HG03175 (cell line): ENCODE measurements at regions not wholly inside any gene's neighbourhood (a gene's known extent, or its start where the extent isn't known, plus 50 kb on each side); places are given as distances from the start of the nearest gene placed in this dataset.

Experiments used
- ATAC-seq: cut with Tn5 transposase; IDR thresholded peaks from one replicate; pipeline ENCODE4 v1.9.1; 2021; ENCODE audit warnings: mild to moderate bottlenecking, moderate library complexity; ENCODE audit not compliant: unreplicated experiment

DNA sequence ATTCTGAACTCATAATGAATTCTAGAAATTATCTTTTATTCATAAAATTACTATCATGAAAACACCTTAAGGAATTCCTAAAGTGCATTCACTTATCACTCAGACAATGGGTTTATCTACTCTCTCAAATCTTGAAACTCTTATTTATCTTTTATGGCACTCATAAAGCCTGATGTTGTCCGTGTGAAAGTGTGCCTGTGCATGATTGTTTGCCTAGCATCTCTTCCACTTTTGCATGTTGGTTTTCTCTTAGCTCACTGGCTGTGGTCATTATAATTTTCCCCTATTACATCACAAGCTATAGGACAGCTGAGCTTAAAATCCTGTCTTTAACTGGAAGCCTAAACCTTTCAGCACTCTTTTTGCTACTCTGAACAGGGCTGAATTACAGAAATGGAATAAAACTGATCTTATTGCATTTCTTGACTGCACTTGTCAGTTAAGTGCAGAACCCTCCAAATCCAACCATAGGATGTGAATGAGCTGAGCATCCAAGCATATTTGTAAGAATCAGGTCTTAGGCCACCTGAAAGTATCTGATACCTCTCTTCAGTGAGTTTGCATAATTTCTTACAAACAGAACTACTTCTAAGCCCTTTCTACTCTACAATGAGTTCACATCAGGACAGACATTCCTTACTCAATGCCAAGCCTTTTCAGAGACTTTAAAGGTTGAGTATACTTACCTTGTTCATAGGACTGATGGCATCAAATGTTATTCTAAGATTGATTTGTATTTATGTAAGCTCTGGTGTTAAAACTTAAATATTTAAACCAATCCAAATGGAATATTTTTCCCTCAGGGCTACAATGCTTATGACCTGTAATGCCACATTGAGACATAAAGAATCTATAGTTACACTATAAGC, 221.2 kb upstream of the KITLG start:
- ATAC-seq, result no peak

DNA sequence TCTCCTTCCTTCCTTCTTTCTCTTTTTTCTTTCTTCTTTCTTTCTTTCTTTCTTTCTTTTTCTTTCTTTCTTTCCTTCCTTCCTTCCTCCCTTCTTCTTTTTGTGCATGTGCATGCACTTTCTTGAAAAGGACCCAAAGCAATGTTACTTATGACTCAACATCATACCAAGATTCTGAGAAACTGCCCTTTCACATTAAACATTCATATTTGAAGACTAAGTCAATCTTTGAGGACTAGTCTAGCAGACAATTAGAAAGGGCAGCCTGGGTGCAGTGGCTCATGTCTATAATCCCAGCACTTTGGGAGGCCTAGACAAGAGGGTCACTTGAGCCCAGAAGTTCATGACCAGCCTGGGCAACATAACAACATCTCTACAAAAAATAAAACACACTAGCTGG, 212.8 kb upstream of the KITLG start:
- no peak for ATAC-seq

DNA sequence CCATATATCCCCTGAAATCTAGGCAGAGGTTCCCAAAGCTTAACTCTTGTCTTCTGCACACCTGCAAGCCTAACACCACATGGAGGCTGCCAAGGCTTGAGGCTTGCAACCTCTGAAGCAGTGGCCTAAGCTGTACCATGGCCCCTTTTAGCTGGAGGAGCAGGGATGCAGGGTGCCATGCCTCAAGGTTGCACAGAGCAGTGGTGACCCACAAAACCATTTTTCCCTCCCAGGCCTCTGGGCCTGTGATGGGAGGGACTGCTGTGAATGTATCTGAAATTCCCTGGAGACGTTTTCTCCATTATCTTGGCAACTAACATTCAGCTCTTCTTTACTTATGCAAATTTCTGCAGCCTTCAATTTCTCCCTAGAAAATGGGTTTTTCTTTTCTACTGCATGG, 210.0 kb upstream of the KITLG start:
- ATAC-seq, result no peak

GRCh38 chr12:88784166-88784565, 203.9 kb upstream of the KITLG start:
- no peak for ATAC-seq

DNA sequence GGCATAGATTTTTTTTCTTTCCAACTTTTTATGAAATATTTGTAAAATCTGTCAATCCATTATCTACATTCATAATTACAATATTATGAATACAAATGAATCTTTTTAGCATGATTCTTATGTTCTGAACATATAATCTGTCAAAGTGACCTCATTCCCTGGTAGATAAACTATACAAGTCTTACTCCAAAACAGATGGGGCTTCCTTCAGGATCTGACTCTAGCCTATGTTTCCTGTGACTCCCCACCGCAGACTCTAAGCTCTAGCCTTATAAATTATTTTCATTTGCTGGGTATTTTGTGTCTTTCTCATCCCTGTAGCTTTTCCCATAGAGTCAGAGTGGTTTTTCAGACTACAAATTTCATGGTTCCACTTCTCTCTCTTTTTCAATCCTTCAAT, 202.1 kb upstream of the KITLG start:
- ATAC-seq, result no peak

GRCh38 chr12:88781909-88782308, 201.6 kb upstream of the KITLG start:
- no peak for ATAC-seq

- ATAC-seq, result no peak
Measured at GRCh38 chr12:88778064-88778463, 197.8 kb upstream of the KITLG start.

- ATAC-seq, result no peak
Measured at GRCh38 chr12:88775742-88776151, 195.5 kb upstream of the KITLG start.

GRCh38 chr12:88767699-88768098, 187.4 kb upstream of the KITLG start:
- ATAC-seq, result no peak

DNA sequence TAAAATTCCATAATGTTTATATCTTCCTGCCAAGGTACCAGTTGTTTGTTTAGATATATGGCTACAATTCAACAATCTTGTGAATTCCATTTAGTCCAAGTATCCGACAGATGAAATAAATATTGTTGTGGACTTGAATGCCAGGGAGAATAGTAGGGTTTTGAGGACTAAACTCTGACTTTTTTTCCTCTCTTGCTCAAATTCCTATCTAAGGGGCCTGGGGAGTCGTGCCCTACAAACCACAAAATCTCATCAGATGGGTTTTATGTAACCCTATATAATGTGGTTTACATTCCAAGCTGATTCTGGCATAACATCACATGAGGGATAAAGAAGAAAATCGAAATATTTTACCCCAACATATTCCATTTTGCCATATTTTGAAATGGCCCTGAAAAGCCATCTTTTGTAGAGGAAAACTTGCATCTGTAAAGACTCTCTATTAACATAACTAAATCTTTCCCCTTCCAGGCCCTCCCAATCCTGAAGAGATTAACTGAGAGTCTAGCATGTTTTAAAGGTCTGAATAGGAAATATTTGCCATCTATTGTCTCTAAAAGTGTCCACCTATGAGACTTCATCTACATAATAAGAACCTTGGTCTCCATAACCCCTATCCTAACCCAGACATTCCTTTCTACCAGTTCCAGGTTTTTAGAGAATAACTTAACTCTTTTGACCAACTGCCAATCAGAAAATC, 184.7 kb upstream of the KITLG start:
- ATAC-seq, result no peak

DNA sequence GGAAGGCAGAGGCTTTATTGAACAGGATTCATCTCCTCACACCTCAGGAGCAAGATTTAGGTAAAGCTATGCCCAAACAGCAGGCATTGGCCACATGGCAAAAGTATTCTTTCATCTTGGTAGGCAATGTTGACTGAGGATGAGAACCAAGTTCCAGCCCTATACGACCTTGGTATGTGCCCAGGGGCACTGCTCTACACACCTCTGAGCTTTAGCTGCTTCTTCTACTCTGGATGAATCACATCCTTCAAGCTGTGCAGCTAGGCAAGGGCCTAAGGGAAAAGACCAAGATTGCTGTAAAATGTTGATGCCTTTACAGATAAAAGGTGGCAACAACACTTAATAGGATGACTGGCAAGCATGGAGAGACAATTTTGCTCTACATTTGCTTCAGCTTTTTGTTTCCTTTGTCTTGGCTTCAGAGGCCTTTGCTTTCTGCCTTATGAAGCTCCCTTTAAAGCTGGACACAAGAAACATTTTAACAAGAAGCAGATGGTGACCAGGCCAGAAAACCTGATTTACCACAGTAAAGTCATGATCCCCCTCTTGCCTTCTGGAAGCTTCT, 183.3 kb upstream of the KITLG start:
- ATAC-seq, result no peak

DNA sequence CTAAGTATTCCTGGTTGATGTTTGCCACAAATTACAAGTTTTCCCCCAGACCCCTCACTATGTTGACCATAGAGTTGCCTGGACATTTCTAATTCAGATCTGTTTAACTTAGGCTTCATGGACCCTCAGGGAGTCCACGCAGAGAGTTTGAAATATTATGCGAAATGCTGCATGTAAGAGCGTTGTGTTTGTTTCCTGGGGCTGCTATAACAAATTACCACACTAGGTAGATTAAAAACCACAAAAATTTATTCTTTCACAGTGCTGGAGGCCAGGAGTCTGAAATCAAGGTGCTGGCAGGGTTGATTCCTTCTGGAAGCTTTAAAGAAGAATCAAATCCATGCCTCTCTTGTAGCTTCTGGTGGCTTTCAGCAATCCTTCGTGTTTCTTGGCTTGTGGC, 177.9 kb upstream of the KITLG start:
- ATAC-seq, result no peak

DNA sequence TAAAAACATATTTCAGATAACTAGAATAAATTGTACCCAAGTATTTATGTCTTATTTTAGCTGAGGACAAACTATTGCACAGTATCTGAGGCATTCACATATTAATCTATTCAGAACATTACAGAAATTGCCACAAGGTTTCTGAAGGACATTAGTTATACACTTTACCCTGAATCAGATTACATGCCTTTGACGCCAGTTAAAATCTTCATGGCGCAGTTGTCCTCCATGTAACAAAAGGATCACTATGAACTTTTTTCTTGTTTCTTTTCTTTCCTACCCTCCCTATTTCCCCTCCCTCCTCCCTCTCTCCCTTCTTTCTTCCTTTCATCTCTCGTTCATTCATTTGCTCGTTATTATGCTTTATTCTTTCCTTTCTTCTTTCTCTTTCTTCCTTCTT, 176.6 kb upstream of the KITLG start:
- no peak for ATAC-seq

- no peak for ATAC-seq
Measured at GRCh38 chr12:88756153-88756552, 175.9 kb upstream of the KITLG start.

- no peak for ATAC-seq
Measured at GRCh38 chr12:88753707-88754106, 173.4 kb upstream of the KITLG start.

GRCh38 chr12:88753066-88753465, 172.8 kb upstream of the KITLG start:
- ATAC-seq, result no peak

GRCh38 chr12:88752183-88752582, 171.9 kb upstream of the KITLG start:
- ATAC-seq, result no peak

DNA sequence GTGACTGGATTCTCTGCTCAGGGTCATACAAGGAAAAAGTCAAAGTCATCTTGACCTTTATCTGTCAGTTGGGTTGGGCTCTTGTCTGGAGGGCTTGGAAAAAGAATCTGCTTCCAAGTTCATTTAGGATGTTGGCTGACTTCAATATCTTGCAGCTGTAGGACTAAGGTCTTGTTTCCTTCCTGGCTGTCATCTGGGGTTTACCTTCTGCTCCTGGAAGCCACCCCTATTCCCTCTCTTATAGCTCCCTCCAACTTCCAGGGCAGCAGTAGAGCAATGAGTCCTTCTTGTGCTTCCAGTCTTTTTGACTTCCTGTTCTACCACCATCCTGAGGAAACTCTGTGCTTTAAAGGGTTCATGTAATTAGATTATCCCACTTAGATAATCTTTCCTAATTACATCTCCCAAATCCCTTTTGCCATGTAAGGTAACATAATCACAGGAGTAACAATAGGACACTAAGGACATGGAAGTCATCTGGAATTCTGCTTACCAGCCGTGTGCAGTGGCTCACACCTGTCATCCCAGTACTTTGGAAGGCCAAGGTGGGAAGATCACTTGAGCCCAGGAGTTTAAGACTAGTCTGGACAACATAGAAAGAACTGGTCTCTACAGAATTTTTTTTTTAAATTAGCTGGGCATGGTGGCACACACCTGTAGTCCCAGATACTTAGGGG, 170.7 kb upstream of the KITLG start:
- no peak for ATAC-seq

GRCh38 chr12:88746386-88746785, 166.1 kb upstream of the KITLG start:
- no peak for ATAC-seq

- ATAC-seq, result no peak
Measured at GRCh38 chr12:88743946-88744685, 163.8 kb upstream of the KITLG start.
